Loucy (cell line): ENCODE measurements at regions not wholly inside any gene's neighbourhood (a gene's known extent, or its start where the extent isn't known, plus 50 kb on each side); places are given as distances from the start of the nearest gene placed in this dataset.

Experiments used
- H2AFZ ChIP-seq: fragments of 200-600 bp; sonication (generic); 2 replicates; pipeline ENCODE4 v1.6.0; 2016; ENCODE audit warnings: antibody characterized with exemption, mild to moderate bottlenecking, low read length, moderate library complexity
- H3F3A ChIP-seq: fragments of 200-600 bp; 2 replicates; pipeline ENCODE4 v1.6.0; 2016; ENCODE audit warnings: antibody characterized with exemption, low read depth, mild to moderate bottlenecking
- H3K27me3 ChIP-seq: fragments of 200-600 bp; sonication (generic); 2 replicates; pipeline ENCODE4 v1.6.1; 2014; ENCODE audit warnings: low read length, mild to moderate bottlenecking; ENCODE audit not compliant: insufficient read depth, poor library complexity, severe bottlenecking
- H3K36me3 ChIP-seq: fragments of 200-600 bp; sonication (generic); 2 replicates; pipeline ENCODE4 v1.6.1; 2016; ENCODE audit warnings: low read length; ENCODE audit not compliant: insufficient read depth
- H3K4me1 ChIP-seq: fragments of 200-600 bp; sonication (generic); 2 replicates; pipeline ENCODE4 v1.5.1; 2014; ENCODE audit warnings: low read length, mild to moderate bottlenecking; ENCODE audit not compliant: insufficient read depth, poor library complexity, severe bottlenecking
- H3K4me2 ChIP-seq: fragments of 200-600 bp; sonication (generic); 2 replicates; pipeline ENCODE4 v1.6.0; 2014; ENCODE audit warnings: antibody characterized with exemption, low read length, low read depth, mild to moderate bottlenecking; ENCODE audit not compliant: poor library complexity, severe bottlenecking
- H3K4me3 ChIP-seq: fragments of 200-600 bp; sonication (generic); 2 replicates; pipeline ENCODE4 v1.5.1; 2014; ENCODE audit warnings: low read length, mild to moderate bottlenecking, mixed read lengths; ENCODE audit not compliant: poor library complexity, severe bottlenecking
- H3K79me2 ChIP-seq: fragments of 200-600 bp; sonication (generic); 2 replicates; pipeline ENCODE4 v1.6.1; 2014; ENCODE audit warnings: low read length; ENCODE audit not compliant: insufficient read depth
- H3K9ac ChIP-seq: fragments of 200-600 bp; sonication (generic); 2 replicates; pipeline ENCODE4 v1.6.0; 2014; ENCODE audit warnings: mild to moderate bottlenecking, low read depth, low read length, moderate library complexity; ENCODE audit not compliant: poor library complexity, severe bottlenecking
- H3K9me2 ChIP-seq: fragments of 200-600 bp; sonication (generic); replicated peaks from 2 replicates; pipeline ENCODE4 v1.6.1; 2016; ENCODE audit warnings: low read depth, low read length, mixed read lengths
- H3K9me3 ChIP-seq: fragments of 200-600 bp; sonication (generic); 2 replicates; pipeline ENCODE4 v1.6.1; 2014; ENCODE audit warnings: mild to moderate bottlenecking, antibody characterized with exemption, low read length, low read depth; ENCODE audit not compliant: insufficient read depth
- H4K20me1 ChIP-seq: fragments of 200-600 bp; sonication (generic); 2 replicates; pipeline ENCODE4 v1.6.0; 2014; ENCODE audit warnings: antibody characterized with exemption, low read length, mild to moderate bottlenecking; ENCODE audit not compliant: insufficient read depth, poor library complexity, severe bottlenecking
- CTCF ChIP-seq: fragments of 200-600 bp; sonication (generic); conservative IDR thresholded peaks from 2 replicates; pipeline ENCODE4 v1.5.1; 2014; ENCODE audit warnings: mild to moderate bottlenecking, antibody characterized with exemption, low read length
- EZH2phosphoT487 ChIP-seq: fragments of 200-600 bp; IDR thresholded peaks from 2 replicates; pipeline ENCODE4 v1.6.1; 2018; ENCODE audit warnings: antibody characterized with exemption, mild to moderate bottlenecking, moderate library complexity, borderline replicate concordance

GRCh38 chr21:32167513-32167912, 111.3 kb downstream of the MIS18A start:
- Histone ChIP-seq H3K4me3 (no peak overlapping the region), H3K9me3 (peaks cover 5% of the 10 kb centered on the region), H4K20me1 (no peaks in the 10 kb centered on the region), H3K27me3 (no peaks in the 10 kb centered on the region), H2AFZ (no peak overlapping the region), H3K79me2 (no peaks in the 10 kb centered on the region), H3K36me3 (no peaks in the 10 kb centered on the region), H3K9me2 (no peaks in the 10 kb centered on the region), H3K4me1 (no peaks in the 10 kb centered on the region), H3K4me2 (no peak overlapping the region), H3K9ac (no peak overlapping the region), H3F3A (no peaks in the 10 kb centered on the region)
- TF ChIP-seq CTCF (no peak), EZH2phosphoT487 (no peak)

GRCh38 chr21:32163386-32163785, 115.5 kb downstream of the MIS18A start:
- TF ChIP-seq EZH2phosphoT487, result no peak
- no peak for TF ChIP-seq CTCF
- Histone ChIP-seq H3K79me2 (no peaks in the 10 kb centered on the region), H2AFZ (no peak overlapping the region), H3K36me3 (no peaks in the 10 kb centered on the region), H3K27me3 (no peaks in the 10 kb centered on the region), H3K4me1 (no peaks in the 10 kb centered on the region), H3K9ac (no peak overlapping the region), H4K20me1 (no peaks in the 10 kb centered on the region), H3F3A (no peaks in the 10 kb centered on the region), H3K4me2 (no peak overlapping the region), H3K4me3 (no peak overlapping the region), H3K9me3 (peaks cover 5% of the 10 kb centered on the region), H3K9me2 (no peaks in the 10 kb centered on the region)

GRCh38 chr21:32162727-32163320, 116.0 kb downstream of the MIS18A start:
- H4K20me1 ChIP-seq, result no peaks in the 10 kb centered on the region
- H3K4me1 ChIP-seq, result no peaks in the 10 kb centered on the region
- no peaks in the 10 kb centered on the region for H3K36me3 ChIP-seq
- H3K9me3 ChIP-seq, result peaks cover 5% of the 10 kb centered on the region
- H3K9ac ChIP-seq, result no peak overlapping the region
- H3K4me2 ChIP-seq, result no peak overlapping the region
- TF ChIP-seq CTCF (no peak), EZH2phosphoT487 (no peak)
- no peaks in the 10 kb centered on the region for H3K9me2 ChIP-seq
- no peaks in the 10 kb centered on the region for H3K79me2 ChIP-seq
- no peak overlapping the region for H2AFZ ChIP-seq
- no peak overlapping the region for H3K4me3 ChIP-seq
- no peaks in the 10 kb centered on the region for H3K27me3 ChIP-seq
- no peaks in the 10 kb centered on the region for H3F3A ChIP-seq
